BJ (cell line): ENCODE measurements at regions not wholly inside any gene's neighbourhood (a gene's known extent, or its start where the extent isn't known, plus 50 kb on each side); places are given as distances from the start of the nearest gene placed in this dataset.

Experiments used
- CTCF ChIA-PET: fragments of 350-600 bp; formaldehyde crosslinking; extraction: SDS; loops from one replicate; lab custom pipeline; 2021; ENCODE audit warnings: antibody characterized with exemption, inconsistent platforms; lab: Yijun Ruan, JAX
- POLR2A ChIA-PET: fragments of 300-600 bp; sonication (Branson Sonifier 250); formaldehyde crosslinking; extraction: SDS; loops from one replicate; lab custom pipeline; 2021; ENCODE audit warnings: antibody characterized with exemption; lab: Charles Lee
- DNase-seq: peaks from one replicate; pipeline ENCODE4 v3.0.0-alpha.2; 2011; ENCODE audit warnings: low read depth
- H3K27me3 ChIP-seq: 2 replicates; pipeline ENCODE4 v1.6.0; 2011; ENCODE audit warnings: low read length; ENCODE audit not compliant: control insufficient read depth, insufficient read depth
- H3K36me3 ChIP-seq: 2 replicates; pipeline ENCODE4 v1.5.1; 2011; ENCODE audit warnings: low read length; ENCODE audit not compliant: control insufficient read depth, insufficient read depth
- H3K4me3 ChIP-seq: 2 replicates; pipeline ENCODE4 v1.5.1; 2011; ENCODE audit warnings: low read depth, mild to moderate bottlenecking, control low read depth, low read length
- CTCF ChIP-seq: IDR thresholded peaks from 2 replicates; pipeline ENCODE4 v1.5.1; 2011; ENCODE audit warnings: low read depth, mild to moderate bottlenecking, control low read depth, inconsistent platforms, low read length, moderate library complexity; ENCODE audit not compliant: insufficient read depth

- peak; percentile 19 for DNase-seq
- POLR2A ChIA-PET: interaction anchor here (0.6 kb wide), 1 partner anchor 53 kb away, joined by 3 read pairs; no protein-coding TSS in a partner anchor
- no peaks in the 10 kb centered on the region for H3K36me3 ChIP-seq
- H3K4me3 ChIP-seq: peak overlapping the region; percentile 83
- CTCF ChIA-PET: interaction anchor here (0.6 to 3.3 kb wide), 3 partner anchors 23 to 247 kb away, joined by 3 to 16 read pairs (median 4); no protein-coding TSS in a partner anchor
- no peaks in the 10 kb centered on the region for H3K27me3 ChIP-seq
- TF ChIP-seq CTCF: no peak
Measured at GRCh38 chr3:48086705-48087104, 70.5 kb upstream of the MAP4 start.

GRCh38 chr3:48084929-48085328 is 68.7 kb upstream of the MAP4 start:
- H3K27me3 ChIP-seq: no peaks in the 10 kb centered on the region
- POLR2A ChIA-PET: no interaction called here
- no peaks in the 10 kb centered on the region for H3K36me3 ChIP-seq
- TF ChIP-seq CTCF: no peak
- DNase-seq: no peak
- CTCF ChIA-PET: no interaction called here
- H3K4me3 ChIP-seq: no peak overlapping the region

GRCh38 chr3:48084170-48084569 is 68.0 kb upstream of the MAP4 start:
- TF ChIP-seq CTCF: no peak
- no peak for DNase-seq
- H3K27me3 ChIP-seq: no peaks in the 10 kb centered on the region
- CTCF ChIA-PET: interaction anchor here (0.6 kb wide), 1 partner anchor 22 kb away, joined by 5 read pairs; no protein-coding TSS in a partner anchor
- H3K36me3 ChIP-seq: no peaks in the 10 kb centered on the region
- H3K4me3 ChIP-seq: no peak overlapping the region
- POLR2A ChIA-PET: interaction anchor here (0.6 kb wide), 1 partner anchor 45 kb away, joined by 12 read pairs; no protein-coding TSS in a partner anchor

- Histone ChIP-seq H3K4me3 (no peak overlapping the region), H3K36me3 (no peaks in the 10 kb centered on the region), H3K27me3 (no peaks in the 10 kb centered on the region)
- CTCF ChIA-PET: no interaction called here
- no peak for TF ChIP-seq CTCF
- no peak for DNase-seq
- POLR2A ChIA-PET: no interaction called here
Measured at GRCh38 chr3:48082580-48083184, 66.5 kb upstream of the MAP4 start.

GRCh38 chr3:48077815-48078214 is 61.6 kb upstream of the MAP4 start:
- no peak for TF ChIP-seq CTCF
- no peak for DNase-seq
- Histone ChIP-seq H3K27me3 (no peaks in the 10 kb centered on the region), H3K36me3 (peaks cover 2% of the 10 kb centered on the region; the same call in 1 of the 2 replicates), H3K4me3 (no peak overlapping the region)
- ChIA-PET CTCF (no interaction called here), POLR2A (no interaction called here)
